GM12878 (cell line): ENCODE measurements at regions not wholly inside any gene's neighbourhood (a gene's known extent, or its start where the extent isn't known, plus 50 kb on each side); places are given as distances from the start of the nearest gene placed in this dataset.

Source experiments
- CREB1 ChIP-seq: IDR thresholded peaks from 2 replicates; pipeline ENCODE4 v1.6.1; 2012; ENCODE audit warnings: low read depth, mild to moderate bottlenecking, inconsistent platforms
- EZH2 ChIP-seq: IDR thresholded peaks from 2 replicates; pipeline ENCODE4 v1.6.1; 2012; ENCODE audit warnings: low read depth, mild to moderate bottlenecking, control low read depth, inconsistent platforms, low read length, borderline replicate concordance; ENCODE audit not compliant: control insufficient read depth
- NR2C2 ChIP-seq: IDR thresholded peaks from 2 replicates; pipeline ENCODE4 v1.6.1; 2011; ENCODE audit warnings: borderline replicate concordance, low read depth; ENCODE audit not compliant: control insufficient read depth, insufficient read length
- SIN3A ChIP-seq: IDR thresholded peaks from 2 replicates; pipeline ENCODE4 v1.6.1; 2012; ENCODE audit warnings: low read depth, low read length, improper control_type of control experiment
- TF ChIP-seq, protein P1 (sequence below), 3 experiments: IDR thresholded peaks in 2 of 3; conservative IDR thresholded peaks in 1 of 3; 2 replicates each; pipeline ENCODE4 v1.5.1; 2011; ENCODE audit warnings: low read depth in 3 of 3, low read length in 3 of 3, mild to moderate bottlenecking in 3 of 3, control low read depth in 2 of 3, moderate library complexity in 2 of 3, inconsistent platforms in 1 of 3, mixed read lengths in 1 of 3; ENCODE audit not compliant: control insufficient read depth in 2 of 3, insufficient read depth in 1 of 3; ENCODE audit errors: extremely low read depth in 1 of 3
- TF ChIP-seq, protein P2 (sequence below): fragments of 450-650 bp; IDR thresholded peaks from 2 replicates; pipeline ENCODE4 v1.6.1; 2017; ENCODE audit warnings: mild to moderate bottlenecking

DNA sequence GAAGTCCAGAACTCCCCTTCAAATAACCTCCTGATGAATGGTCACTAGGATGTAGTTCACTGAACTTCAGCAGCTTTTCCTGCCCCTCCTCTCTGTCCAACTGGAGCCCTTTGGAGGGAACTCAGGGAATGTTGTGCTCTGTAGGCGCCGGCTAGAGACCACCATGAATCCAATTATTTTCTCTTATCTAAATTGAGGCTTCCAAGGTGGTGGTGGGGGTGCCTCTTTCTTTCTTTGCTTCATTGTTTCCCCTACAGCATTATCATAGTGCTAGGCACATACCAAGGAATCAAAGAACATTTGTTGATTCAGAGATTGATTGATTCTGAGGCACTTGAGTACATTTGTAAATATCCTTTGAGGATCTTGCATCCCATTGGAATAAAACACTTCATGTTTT, 426.6 kb upstream of the PLXNA2 start:
- TF ChIP-seq, protein P1, sequence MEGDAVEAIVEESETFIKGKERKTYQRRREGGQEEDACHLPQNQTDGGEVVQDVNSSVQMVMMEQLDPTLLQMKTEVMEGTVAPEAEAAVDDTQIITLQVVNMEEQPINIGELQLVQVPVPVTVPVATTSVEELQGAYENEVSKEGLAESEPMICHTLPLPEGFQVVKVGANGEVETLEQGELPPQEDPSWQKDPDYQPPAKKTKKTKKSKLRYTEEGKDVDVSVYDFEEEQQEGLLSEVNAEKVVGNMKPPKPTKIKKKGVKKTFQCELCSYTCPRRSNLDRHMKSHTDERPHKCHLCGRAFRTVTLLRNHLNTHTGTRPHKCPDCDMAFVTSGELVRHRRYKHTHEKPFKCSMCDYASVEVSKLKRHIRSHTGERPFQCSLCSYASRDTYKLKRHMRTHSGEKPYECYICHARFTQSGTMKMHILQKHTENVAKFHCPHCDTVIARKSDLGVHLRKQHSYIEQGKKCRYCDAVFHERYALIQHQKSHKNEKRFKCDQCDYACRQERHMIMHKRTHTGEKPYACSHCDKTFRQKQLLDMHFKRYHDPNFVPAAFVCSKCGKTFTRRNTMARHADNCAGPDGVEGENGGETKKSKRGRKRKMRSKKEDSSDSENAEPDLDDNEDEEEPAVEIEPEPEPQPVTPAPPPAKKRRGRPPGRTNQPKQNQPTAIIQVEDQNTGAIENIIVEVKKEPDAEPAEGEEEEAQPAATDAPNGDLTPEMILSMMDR (IDR thresholded peaks at IDR 0.05 in 2 of 3, conservative IDR thresholded peaks at IDR 0.05 in 1 of 3; ENCODE audit: control insufficient read depth in 2 of 3, extremely low read depth in 1 of 3, insufficient read depth in 1 of 3, low read depth in 3 of 3, low read length in 3 of 3): no peak
- TF ChIP-seq SIN3A: no peak
- TF ChIP-seq CREB1: no peak
- TF ChIP-seq EZH2: no peak
- no peak for TF ChIP-seq NR2C2
- TF ChIP-seq, protein P2, sequence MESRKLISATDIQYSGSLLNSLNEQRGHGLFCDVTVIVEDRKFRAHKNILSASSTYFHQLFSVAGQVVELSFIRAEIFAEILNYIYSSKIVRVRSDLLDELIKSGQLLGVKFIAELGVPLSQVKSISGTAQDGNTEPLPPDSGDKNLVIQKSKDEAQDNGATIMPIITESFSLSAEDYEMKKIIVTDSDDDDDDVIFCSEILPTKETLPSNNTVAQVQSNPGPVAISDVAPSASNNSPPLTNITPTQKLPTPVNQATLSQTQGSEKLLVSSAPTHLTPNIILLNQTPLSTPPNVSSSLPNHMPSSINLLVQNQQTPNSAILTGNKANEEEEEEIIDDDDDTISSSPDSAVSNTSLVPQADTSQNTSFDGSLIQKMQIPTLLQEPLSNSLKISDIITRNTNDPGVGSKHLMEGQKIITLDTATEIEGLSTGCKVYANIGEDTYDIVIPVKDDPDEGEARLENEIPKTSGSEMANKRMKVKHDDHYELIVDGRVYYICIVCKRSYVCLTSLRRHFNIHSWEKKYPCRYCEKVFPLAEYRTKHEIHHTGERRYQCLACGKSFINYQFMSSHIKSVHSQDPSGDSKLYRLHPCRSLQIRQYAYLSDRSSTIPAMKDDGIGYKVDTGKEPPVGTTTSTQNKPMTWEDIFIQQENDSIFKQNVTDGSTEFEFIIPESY: no peak
